GM23248 (cell line): ENCODE measurements at regions not wholly inside any gene's neighbourhood (a gene's known extent, or its start where the extent isn't known, plus 50 kb on each side); places are given as distances from the start of the nearest gene placed in this dataset.
A peak's percentile ranks its signal among the peaks of the same experiment; 100 is the strongest.
"Not testable (repeated sequence)": the region's sequence is repeated elsewhere in the genome, so short reads cannot be mapped to it uniquely, and the experiment has no call there.

Experiments used
- DNase-seq: peaks from one replicate; pipeline ENCODE4 v3.0.0-alpha.2; 2015
- H2AFZ ChIP-seq: fragments of 200-600 bp; sonication (generic); 2 replicates; pipeline ENCODE4 v1.6.1; 2016; ENCODE audit warnings: antibody characterized with exemption
- H3F3A ChIP-seq: fragments of 200-600 bp; sonication (generic); 2 replicates; pipeline ENCODE4 v1.6.1; 2016; ENCODE audit warnings: mild to moderate bottlenecking, antibody characterized with exemption, mixed run types; ENCODE audit not compliant: insufficient read depth
- H3K27ac ChIP-seq: fragments of 200-600 bp; sonication (generic); 2 replicates; pipeline ENCODE4 v1.5.1; 2016; ENCODE audit warnings: mild to moderate bottlenecking
- H3K27me3 ChIP-seq: fragments of 200-600 bp; sonication (generic); replicated peaks from 2 replicates; pipeline ENCODE4 v1.6.1; 2016; ENCODE audit warnings: mild to moderate bottlenecking; ENCODE audit not compliant: insufficient read depth
- H3K36me3 ChIP-seq: fragments of 200-600 bp; sonication (generic); 2 replicates; pipeline ENCODE4 v1.6.1; 2016; ENCODE audit warnings: low read depth, mild to moderate bottlenecking
- H3K4me1 ChIP-seq: fragments of 200-600 bp; sonication (generic); 2 replicates; pipeline ENCODE4 v1.6.1; 2016; ENCODE audit warnings: mild to moderate bottlenecking; ENCODE audit not compliant: insufficient read depth
- H3K4me2 ChIP-seq: fragments of 200-600 bp; sonication (generic); one replicate; pipeline ENCODE4 v1.6.1; 2016; ENCODE audit warnings: mild to moderate bottlenecking; ENCODE audit not compliant: unreplicated experiment
- H3K4me3 ChIP-seq: fragments of 200-600 bp; sonication (generic); 2 replicates; pipeline ENCODE4 v1.5.1; 2016; ENCODE audit warnings: mild to moderate bottlenecking
- H3K79me2 ChIP-seq: fragments of 200-600 bp; sonication (generic); 2 replicates; pipeline ENCODE4 v1.6.1; 2016; ENCODE audit warnings: mild to moderate bottlenecking; ENCODE audit not compliant: insufficient read depth
- H3K9ac ChIP-seq: fragments of 200-600 bp; sonication (generic); 2 replicates; pipeline ENCODE4 v1.6.1; 2016; ENCODE audit warnings: mild to moderate bottlenecking
- H3K9me2 ChIP-seq: fragments of 200-600 bp; sonication (generic); 2 replicates; pipeline ENCODE4 v1.6.1; 2016; ENCODE audit warnings: mixed run types, mild to moderate bottlenecking, moderate library complexity; ENCODE audit not compliant: insufficient read depth
- H3K9me3 ChIP-seq: fragments of 200-600 bp; sonication (generic); one replicate; pipeline ENCODE4 v1.6.1; 2017; ENCODE audit warnings: low read depth
- H4K20me1 ChIP-seq: fragments of 200-600 bp; sonication (generic); 2 replicates; pipeline ENCODE4 v1.6.0; 2016; ENCODE audit not compliant: insufficient read depth
- EZH2 ChIP-seq: fragments of 200-600 bp; sonication (generic); IDR thresholded peaks from 2 replicates; pipeline ENCODE4 v1.6.1; 2018; ENCODE audit warnings: antibody characterized with exemption, mild to moderate bottlenecking; ENCODE audit not compliant: insufficient read depth, poor library complexity, severe bottlenecking
- EZH2phosphoT487 ChIP-seq: fragments of 200-600 bp; sonication (generic); IDR thresholded peaks from 2 replicates; pipeline ENCODE4 v1.6.1; 2018; ENCODE audit warnings: antibody characterized with exemption, moderate library complexity, mild to moderate bottlenecking, low read depth; ENCODE audit not compliant: insufficient read depth
- WGBS, 2 experiments: methylation state at CpG; one replicate each; pipeline ENCODE4 v1.1.6; 2015 to 2017; ENCODE audit warnings: low lambda C conversion rate in 2 of 2, low coverage in 1 of 2; ENCODE audit errors: missing lambda C conversion rate in 2 of 2; 5-methylcytosine and 5-hydroxymethylcytosine counted together
- in situ Hi-C: fragments of 300-500 bp; cut with MboI; formaldehyde crosslinking; loops from 2 replicates; pipeline ENCODE4 v1.15.0; 2020

- Histone ChIP-seq H3K9me2 (no peaks in the 10 kb centered on the region), H2AFZ (no peak overlapping the region), H3F3A (peaks cover under 1% of the 10 kb centered on the region; the same call in 1 of the 2 replicates), H4K20me1 (no peaks in the 10 kb centered on the region), H3K36me3 (no peaks in the 10 kb centered on the region), H3K9me3 (no peaks in the 10 kb centered on the region), H3K4me1 (no peaks in the 10 kb centered on the region), H3K9ac (no peak overlapping the region), H3K4me3 (no peak overlapping the region), H3K4me2 (no peak overlapping the region), H3K27me3 (no peaks in the 10 kb centered on the region), H3K79me2 (no peaks in the 10 kb centered on the region), H3K27ac (no peak overlapping the region)
- DNase-seq = no peak
- TF ChIP-seq EZH2 = no peak
- TF ChIP-seq EZH2phosphoT487 = no peak
- in situ Hi-C loops = no loop called here
- WGBS, 2 experiments = 78 to 85% methylated on average over 2 of the region's 2 CpGs
Observed at GRCh38 chr6:27800731-27801373, 111.3 kb downstream of the OR2B2 start.

GRCh38 chr6:27797960-27798359 is 114.2 kb downstream of the OR2B2 start:
- Histone ChIP-seq H3K4me3 (no peak overlapping the region), H3K9me2 (no peaks in the 10 kb centered on the region), H2AFZ (no peak overlapping the region), H3K9me3 (no peaks in the 10 kb centered on the region), H3K79me2 (no peaks in the 10 kb centered on the region), H3K27ac (no peak overlapping the region), H4K20me1 (no peaks in the 10 kb centered on the region), H3K27me3 (no peaks in the 10 kb centered on the region), H3K4me1 (no peaks in the 10 kb centered on the region; the same call in 1 of the 2 replicates), H3K9ac (no peak overlapping the region), H3K36me3 (no peaks in the 10 kb centered on the region), H3F3A (0 out of 2 replicates have a peak, but pooled peaks cover 5% of the 10 kb centered on the region), H3K4me2 (no peak overlapping the region)
- no peak for TF ChIP-seq EZH2phosphoT487
- no peak for TF ChIP-seq EZH2
- 93 to 94% methylated on average over 1 of the region's 1 CpG for WGBS, 2 experiments
- no peak for DNase-seq
- in situ Hi-C loops = no loop called here

- H3K79me2 ChIP-seq, H2AFZ ChIP-seq, H3K36me3 ChIP-seq, H3K9me2 ChIP-seq, H3K27me3 ChIP-seq, H3K9me3 ChIP-seq, H3K4me1 ChIP-seq, H4K20me1 ChIP-seq, H3K4me2 ChIP-seq, H3K9ac ChIP-seq, DNase-seq, H3K27ac ChIP-seq, in situ Hi-C loops, H3K4me3 ChIP-seq: not testable (repeated sequence)
- WGBS, 2 experiments = 86% methylated on average over 8 of the region's 8 CpGs
- H3F3A ChIP-seq = peaks cover 16% of the 10 kb centered on the region
Observed at GRCh38 chr6:27796736-27797481, 115.3 kb downstream of the OR2B2 start.

- H3K9me2 ChIP-seq = no peaks in the 10 kb centered on the region
- no peak overlapping the region for H3K4me3 ChIP-seq
- H3K9me3 ChIP-seq = no peaks in the 10 kb centered on the region
- in situ Hi-C loops = no loop called here
- no peaks in the 10 kb centered on the region for H3K27me3 ChIP-seq
- no peaks in the 10 kb centered on the region for H3K36me3 ChIP-seq
- H3K4me1 ChIP-seq = no peaks in the 10 kb centered on the region; the same call in 1 of the 2 replicates
- H3K27ac ChIP-seq = no peak overlapping the region
- H4K20me1 ChIP-seq = no peaks in the 10 kb centered on the region
- peaks cover 22% of the 10 kb centered on the region for H3F3A ChIP-seq
- H3K79me2 ChIP-seq = no peaks in the 10 kb centered on the region
- WGBS, 2 experiments = 5 to 6% methylated on average over 5 of the region's 5 CpGs
- TF ChIP-seq EZH2phosphoT487 = no peak
- TF ChIP-seq EZH2 = no peak
- H3K4me2 ChIP-seq = no peak overlapping the region
- H2AFZ ChIP-seq = no peak overlapping the region
- peak; percentile 84 for DNase-seq
- H3K9ac ChIP-seq = no peak overlapping the region
Observed at GRCh38 chr6:27795697-27796494, 116.3 kb downstream of the OR2B2 start.
